ENCODE measurements at regions not wholly inside any gene's neighbourhood (a gene's known extent, or its start where the extent isn't known, plus 50 kb on each side); places are given as distances from the start of the nearest gene placed in this dataset.

DNA sequence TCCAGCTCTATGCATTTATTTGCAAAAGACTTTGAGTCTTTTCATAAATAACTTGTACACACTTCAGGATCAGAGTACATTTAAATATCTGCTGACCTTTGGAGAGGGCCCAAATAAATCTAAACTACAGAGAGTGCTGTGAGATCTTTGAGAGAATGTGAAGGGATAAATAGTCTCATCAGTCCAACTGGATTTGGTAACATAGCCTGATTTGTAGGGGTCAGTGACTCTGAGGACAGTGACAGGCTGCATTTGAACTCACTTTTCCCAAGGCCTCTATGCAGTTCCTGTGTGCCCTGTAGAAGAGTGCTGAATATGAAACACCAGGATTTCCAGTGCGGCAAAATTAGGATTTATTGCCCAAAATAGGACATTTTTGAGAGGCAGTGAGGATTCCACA is 136.2 kb downstream of the ZPLD1 start:
- TF ChIP-seq ZNF274 (IDR thresholded peaks at IDR 0.05; ENCODE audit: insufficient read depth, insufficient read length) (no peak), POLR2A (IDR thresholded peaks at IDR 0.05; ENCODE audit: low read depth, low read length) (no peak), CEBPB (IDR thresholded peaks at IDR 0.05; ENCODE audit: borderline replicate concordance in 1 of 2, low read depth in 2 of 2, low read length in 2 of 2) (no peak)
